ENCODE measurements at regions not wholly inside any gene's neighbourhood (a gene's known extent, or its start where the extent isn't known, plus 50 kb on each side); places are given as distances from the start of the nearest gene placed in this dataset.
A peak's percentile ranks its signal among the peaks of the same experiment; 100 is the strongest.

GRCh38 chr4:100067255-100067654 is 117.2 kb upstream of the H2AZ1 start:
- no peaks in the 10 kb centered on the region for H3K4me1 Mint-ChIP-seq (ENCODE audit: unreplicated experiment)
- peaks cover 6% of the 10 kb centered on the region for H3K27me3 Mint-ChIP-seq
- no peak for DNase-seq (ENCODE audit: extremely low spot score, unreplicated experiment)
- H3K9me3 Mint-ChIP-seq, result no peaks in the 10 kb centered on the region
- no peaks in the 10 kb centered on the region for H3K36me3 Mint-ChIP-seq
- no peak overlapping the region for H3K27ac Mint-ChIP-seq
- no peak overlapping the region for H3K4me3 Mint-ChIP-seq
- no peak for TF ChIP-seq CTCF (conservative IDR thresholded peaks at IDR 0.05)

GRCh38 chr4:100063355-100063754 is 113.3 kb upstream of the H2AZ1 start:
- Mint-ChIP-seq H3K27ac (no peak overlapping the region), H3K4me1 (ENCODE audit: unreplicated experiment) (no peaks in the 10 kb centered on the region), H3K9me3 (no peaks in the 10 kb centered on the region), H3K4me3 (no peak overlapping the region), H3K36me3 (no peaks in the 10 kb centered on the region), H3K27me3 (peaks cover 7% of the 10 kb centered on the region)
- DNase-seq (ENCODE audit: extremely low spot score, unreplicated experiment), result no peak
- peak; percentile 26 for TF ChIP-seq CTCF (conservative IDR thresholded peaks at IDR 0.05)

- TF ChIP-seq CTCF (conservative IDR thresholded peaks at IDR 0.05), result no peak
- no peaks in the 10 kb centered on the region for H3K36me3 Mint-ChIP-seq
- H3K27ac Mint-ChIP-seq, result no peak overlapping the region
- H3K4me3 Mint-ChIP-seq, result no peak overlapping the region
- H3K4me1 Mint-ChIP-seq (ENCODE audit: unreplicated experiment), result no peaks in the 10 kb centered on the region
- no peaks in the 10 kb centered on the region for H3K9me3 Mint-ChIP-seq
- DNase-seq (ENCODE audit: extremely low spot score, unreplicated experiment), result no peak
- H3K27me3 Mint-ChIP-seq, result peaks cover 7% of the 10 kb centered on the region
These were observed 112.8 kb upstream of the H2AZ1 start for GRCh38 chr4:100062921-100063320.

- Mint-ChIP-seq H3K4me3 (no peak overlapping the region), H3K36me3 (no peaks in the 10 kb centered on the region), H3K27ac (no peak overlapping the region), H3K27me3 (peaks cover 4% of the 10 kb centered on the region), H3K9me3 (no peaks in the 10 kb centered on the region), H3K4me1 (ENCODE audit: unreplicated experiment) (no peaks in the 10 kb centered on the region)
- no peak for DNase-seq (ENCODE audit: extremely low spot score, unreplicated experiment)
- TF ChIP-seq CTCF (conservative IDR thresholded peaks at IDR 0.05), result no peak
These were observed 111.8 kb upstream of the H2AZ1 start for GRCh38 chr4:100061835-100062234.

- Mint-ChIP-seq H3K27me3 (peaks cover 4% of the 10 kb centered on the region), H3K27ac (no peak overlapping the region), H3K4me1 (ENCODE audit: unreplicated experiment) (no peaks in the 10 kb centered on the region), H3K9me3 (no peaks in the 10 kb centered on the region), H3K36me3 (no peaks in the 10 kb centered on the region), H3K4me3 (no peak overlapping the region)
- DNase-seq (ENCODE audit: extremely low spot score, unreplicated experiment), result no peak
- TF ChIP-seq CTCF (conservative IDR thresholded peaks at IDR 0.05), result no peak
These were observed 110.8 kb upstream of the H2AZ1 start for GRCh38 chr4:100060765-100061416.

- Mint-ChIP-seq H3K9me3 (no peaks in the 10 kb centered on the region), H3K36me3 (no peaks in the 10 kb centered on the region), H3K27ac (no peak overlapping the region), H3K4me1 (ENCODE audit: unreplicated experiment) (no peaks in the 10 kb centered on the region), H3K4me3 (no peak overlapping the region), H3K27me3 (peaks cover 4% of the 10 kb centered on the region)
- no peak for TF ChIP-seq CTCF (conservative IDR thresholded peaks at IDR 0.05)
- DNase-seq (ENCODE audit: extremely low spot score, unreplicated experiment), result no peak
These were observed 109.4 kb upstream of the H2AZ1 start for GRCh38 chr4:100059467-100059866.

Measured in type B pancreatic cell (in vitro differentiated cells).